ENCODE measurements at regions not wholly inside any gene's neighbourhood (a gene's known extent, or its start where the extent isn't known, plus 50 kb on each side); places are given as distances from the start of the nearest gene placed in this dataset.

DNA sequence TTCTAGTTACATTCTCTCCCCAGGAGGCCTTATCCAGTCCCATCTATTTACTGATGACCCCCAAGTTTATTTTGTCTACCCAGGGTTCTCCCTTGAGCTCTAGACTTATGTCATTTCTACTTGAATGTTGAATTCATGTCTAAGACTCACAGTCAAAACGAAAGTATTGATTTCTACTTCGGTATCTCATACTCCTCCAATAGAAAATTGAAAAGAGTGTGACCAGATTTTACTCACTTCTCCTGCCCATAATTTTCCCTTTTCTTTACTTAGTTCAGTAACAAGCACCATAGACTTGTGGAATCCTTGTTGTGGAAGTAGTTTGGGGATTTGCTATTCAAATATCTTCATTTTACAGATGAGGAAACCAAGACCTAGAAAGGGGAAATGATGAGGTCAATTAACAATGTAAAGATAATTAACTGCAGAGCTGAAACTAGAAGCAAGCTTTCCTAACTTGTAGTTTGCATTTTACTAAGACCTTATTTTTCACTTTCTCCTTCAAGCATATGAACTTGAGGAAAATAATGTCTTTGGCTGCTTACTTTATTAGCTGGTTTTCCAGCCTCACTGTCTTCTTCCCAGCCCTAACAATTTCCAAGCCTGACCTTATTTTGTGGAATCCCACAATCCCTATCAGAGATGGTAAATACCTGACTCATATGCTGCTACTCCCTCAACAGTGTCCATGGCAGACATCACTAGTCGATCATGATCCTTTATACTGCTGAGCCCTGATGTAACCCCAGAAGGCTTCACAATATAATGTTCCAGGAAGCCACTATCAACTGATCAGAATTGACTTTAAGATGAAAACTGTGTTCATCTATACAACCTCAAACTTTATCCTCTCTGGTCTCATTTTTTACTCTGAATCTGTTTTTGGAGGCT, 123.9 kb upstream of the AGBL1 start:
- Histone ChIP-seq H3K4me1 (ENCODE audit: control insufficient read depth, extremely low read depth, insufficient read depth, low read length) (no peaks in the 10 kb centered on the region), H3K27ac (ENCODE audit: insufficient read depth, low read length) (no peak overlapping the region), H3K36me3 (ENCODE audit: control insufficient read depth, insufficient read depth, low read length) (no peaks in the 10 kb centered on the region), H3K79me2 (ENCODE audit: control insufficient read depth, insufficient read depth, low read length) (no peaks in the 10 kb centered on the region), H3K27me3 (ENCODE audit: control insufficient read depth, insufficient read depth, low read length) (no peaks in the 10 kb centered on the region), H3K9ac (ENCODE audit: insufficient read depth, low read length) (no peak overlapping the region), H3K4me3 (replicated peaks in 1 of 4; ENCODE audit: control extremely low read depth in 1 of 4, insufficient read depth in 1 of 4, low read depth in 3 of 4, low read length in 4 of 4) (no peak overlapping the region), H3K9me3 (ENCODE audit: control insufficient read depth, insufficient read depth, low read depth, low read length) (no peaks in the 10 kb centered on the region), H3K4me2 (ENCODE audit: extremely low read depth, insufficient read depth, low read length) (no peak overlapping the region), H2AFZ (ENCODE audit: low read length) (no peak overlapping the region), H4K20me1 (ENCODE audit: control insufficient read depth, extremely low read depth, insufficient read depth, low read length) (no peaks in the 10 kb centered on the region)
- no peak for TF ChIP-seq EZH2 (IDR thresholded peaks at IDR 0.05; ENCODE audit: low read length, missing control alignments)
- TF ChIP-seq, protein P1, sequence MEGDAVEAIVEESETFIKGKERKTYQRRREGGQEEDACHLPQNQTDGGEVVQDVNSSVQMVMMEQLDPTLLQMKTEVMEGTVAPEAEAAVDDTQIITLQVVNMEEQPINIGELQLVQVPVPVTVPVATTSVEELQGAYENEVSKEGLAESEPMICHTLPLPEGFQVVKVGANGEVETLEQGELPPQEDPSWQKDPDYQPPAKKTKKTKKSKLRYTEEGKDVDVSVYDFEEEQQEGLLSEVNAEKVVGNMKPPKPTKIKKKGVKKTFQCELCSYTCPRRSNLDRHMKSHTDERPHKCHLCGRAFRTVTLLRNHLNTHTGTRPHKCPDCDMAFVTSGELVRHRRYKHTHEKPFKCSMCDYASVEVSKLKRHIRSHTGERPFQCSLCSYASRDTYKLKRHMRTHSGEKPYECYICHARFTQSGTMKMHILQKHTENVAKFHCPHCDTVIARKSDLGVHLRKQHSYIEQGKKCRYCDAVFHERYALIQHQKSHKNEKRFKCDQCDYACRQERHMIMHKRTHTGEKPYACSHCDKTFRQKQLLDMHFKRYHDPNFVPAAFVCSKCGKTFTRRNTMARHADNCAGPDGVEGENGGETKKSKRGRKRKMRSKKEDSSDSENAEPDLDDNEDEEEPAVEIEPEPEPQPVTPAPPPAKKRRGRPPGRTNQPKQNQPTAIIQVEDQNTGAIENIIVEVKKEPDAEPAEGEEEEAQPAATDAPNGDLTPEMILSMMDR (conservative IDR thresholded peaks at IDR 0.05 in 1 of 2, IDR thresholded peaks at IDR 0.05 in 1 of 2; ENCODE audit: low read depth in 1 of 2, low read length in 2 of 2), result no peak
- DNase-seq (ENCODE audit: low read depth in 2 of 2), result peak in 1 of 2 donors; percentile 93

DNA sequence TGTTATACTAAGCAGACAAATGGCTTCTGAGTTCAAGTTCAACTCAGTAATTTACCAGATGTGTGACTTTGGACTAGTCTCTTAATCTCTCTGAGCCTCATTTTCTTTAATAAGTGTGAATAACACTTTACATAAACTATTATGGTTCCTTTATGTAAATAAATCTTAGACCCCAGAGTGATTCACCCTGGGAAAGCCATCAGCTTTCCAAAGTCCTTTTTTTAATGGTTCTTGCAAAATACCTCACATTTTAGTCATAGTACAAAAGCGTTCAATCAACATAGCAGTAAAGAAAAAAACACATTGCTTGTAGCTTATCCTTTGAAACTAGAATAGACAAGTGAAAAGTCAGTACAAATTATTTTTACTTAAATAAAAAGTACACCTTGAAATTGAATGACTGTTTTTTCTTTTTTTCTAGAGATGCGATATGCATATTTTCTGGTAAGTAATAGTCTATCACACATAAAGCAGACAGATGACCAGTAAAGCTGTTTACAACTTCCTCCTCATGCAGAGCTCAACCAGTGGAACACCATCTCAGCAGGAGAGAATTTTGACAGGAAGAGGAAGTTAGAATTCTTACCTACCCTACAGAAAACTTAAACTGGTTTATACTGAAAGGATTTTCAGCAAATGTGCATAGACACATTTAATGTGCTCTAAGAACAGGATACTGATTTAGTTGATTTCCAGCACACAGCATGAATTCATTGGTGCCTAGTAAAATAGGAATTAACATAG, 123.0 kb upstream of the AGBL1 start:
- Histone ChIP-seq H3K27me3 (ENCODE audit: control insufficient read depth, insufficient read depth, low read length) (no peaks in the 10 kb centered on the region), H3K79me2 (ENCODE audit: control insufficient read depth, insufficient read depth, low read length) (no peaks in the 10 kb centered on the region), H3K9me3 (ENCODE audit: control insufficient read depth, insufficient read depth, low read depth, low read length) (no peaks in the 10 kb centered on the region), H3K36me3 (ENCODE audit: control insufficient read depth, insufficient read depth, low read length) (no peaks in the 10 kb centered on the region), H3K27ac (ENCODE audit: insufficient read depth, low read length) (no peak overlapping the region), H2AFZ (ENCODE audit: low read length) (no peak overlapping the region), H4K20me1 (ENCODE audit: control insufficient read depth, extremely low read depth, insufficient read depth, low read length) (no peaks in the 10 kb centered on the region), H3K4me1 (ENCODE audit: control insufficient read depth, extremely low read depth, insufficient read depth, low read length) (no peaks in the 10 kb centered on the region), H3K9ac (ENCODE audit: insufficient read depth, low read length) (no peak overlapping the region), H3K4me3 (replicated peaks in 1 of 4; ENCODE audit: control extremely low read depth in 1 of 4, insufficient read depth in 1 of 4, low read depth in 3 of 4, low read length in 4 of 4) (no peak overlapping the region), H3K4me2 (ENCODE audit: extremely low read depth, insufficient read depth, low read length) (no peak overlapping the region)
- TF ChIP-seq, protein P1 (conservative IDR thresholded peaks at IDR 0.05 in 1 of 2, IDR thresholded peaks at IDR 0.05 in 1 of 2; ENCODE audit: low read depth in 1 of 2, low read length in 2 of 2), result no peak
- TF ChIP-seq EZH2 (IDR thresholded peaks at IDR 0.05; ENCODE audit: low read length, missing control alignments), result no peak
- peak; percentile 7 to 93 for DNase-seq (ENCODE audit: low read depth in 2 of 2)

DNA sequence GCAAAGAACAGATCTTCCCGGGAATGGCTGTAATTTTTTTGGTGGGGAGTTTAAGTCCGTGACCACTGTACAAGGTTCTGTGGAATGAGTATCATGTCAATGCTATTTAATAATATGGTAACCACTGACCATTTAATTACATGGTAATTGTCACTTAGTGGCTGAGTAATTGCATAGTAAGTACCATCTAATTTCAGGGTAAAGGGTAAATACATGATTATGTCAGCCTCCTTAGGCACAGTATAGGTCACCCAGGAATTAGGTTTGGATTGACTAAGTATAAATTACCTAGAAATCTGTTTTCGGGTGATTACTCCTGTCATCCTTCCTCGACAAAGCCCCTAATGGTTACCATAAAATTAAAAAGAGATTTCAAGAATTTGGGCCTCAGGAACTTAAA, 120.1 kb upstream of the AGBL1 start:
- no peak overlapping the region for H3K27ac ChIP-seq (ENCODE audit: insufficient read depth, low read length)
- H3K27me3 ChIP-seq (ENCODE audit: control insufficient read depth, insufficient read depth, low read length), result no peaks in the 10 kb centered on the region
- no peaks in the 10 kb centered on the region for H3K36me3 ChIP-seq (ENCODE audit: control insufficient read depth, insufficient read depth, low read length)
- H3K9ac ChIP-seq (ENCODE audit: insufficient read depth, low read length), result no peak overlapping the region
- H4K20me1 ChIP-seq (ENCODE audit: control insufficient read depth, extremely low read depth, insufficient read depth, low read length), result no peaks in the 10 kb centered on the region
- H3K4me3 ChIP-seq (replicated peaks in 1 of 4; ENCODE audit: control extremely low read depth in 1 of 4, insufficient read depth in 1 of 4, low read depth in 3 of 4, low read length in 4 of 4), result no peak overlapping the region
- TF ChIP-seq EZH2 (IDR thresholded peaks at IDR 0.05; ENCODE audit: low read length, missing control alignments), result no peak
- TF ChIP-seq, protein P1 (conservative IDR thresholded peaks at IDR 0.05 in 1 of 2, IDR thresholded peaks at IDR 0.05 in 1 of 2; ENCODE audit: low read depth in 1 of 2, low read length in 2 of 2), result no peak
- no peaks in the 10 kb centered on the region for H3K4me1 ChIP-seq (ENCODE audit: control insufficient read depth, extremely low read depth, insufficient read depth, low read length)
- H3K79me2 ChIP-seq (ENCODE audit: control insufficient read depth, insufficient read depth, low read length), result no peaks in the 10 kb centered on the region
- no peak for DNase-seq (ENCODE audit: low read depth in 2 of 2)
- no peak overlapping the region for H3K4me2 ChIP-seq (ENCODE audit: extremely low read depth, insufficient read depth, low read length)
- no peaks in the 10 kb centered on the region for H3K9me3 ChIP-seq (ENCODE audit: control insufficient read depth, insufficient read depth, low read depth, low read length)
- no peak overlapping the region for H2AFZ ChIP-seq (ENCODE audit: low read length)
